ENCODE measurements at regions not wholly inside any gene's neighbourhood (a gene's known extent, or its start where the extent isn't known, plus 50 kb on each side); places are given as distances from the start of the nearest gene placed in this dataset.

GRCh38 chr6:14832427-14832826 is 413.4 kb upstream of the JARID2 start:
- no peak for DNase-seq

- DNase-seq, result no peak
Observed at GRCh38 chr6:14834851-14835530, 410.9 kb upstream of the JARID2 start.

- DNase-seq, result no peak
Observed at GRCh38 chr6:14837435-14837834, 408.4 kb upstream of the JARID2 start.

GRCh38 chr6:14838133-14838583 is 407.7 kb upstream of the JARID2 start:
- no peak for DNase-seq

- DNase-seq, result no peak
Observed at GRCh38 chr6:14841901-14842421, 403.9 kb upstream of the JARID2 start.

GRCh38 chr6:14844411-14844810 is 401.5 kb upstream of the JARID2 start:
- no peak for DNase-seq

- no peak for DNase-seq
Observed at GRCh38 chr6:14848019-14848418, 397.9 kb upstream of the JARID2 start.

- no peak for DNase-seq
Observed at GRCh38 chr6:14849185-14849584, 396.7 kb upstream of the JARID2 start.

- no peak for DNase-seq
Observed at GRCh38 chr6:14851281-14851680, 394.6 kb upstream of the JARID2 start.

GRCh38 chr6:14852375-14852774 is 393.5 kb upstream of the JARID2 start:
- DNase-seq, result no peak

- no peak for DNase-seq
Observed at GRCh38 chr6:14856177-14856576, 389.7 kb upstream of the JARID2 start.

GRCh38 chr6:14857001-14857400 is 388.9 kb upstream of the JARID2 start:
- no peak for DNase-seq

GRCh38 chr6:14857501-14857900 is 388.4 kb upstream of the JARID2 start:
- no peak for DNase-seq

- no peak for DNase-seq
Observed at GRCh38 chr6:14858808-14859207, 387.1 kb upstream of the JARID2 start.

- no peak for DNase-seq
Observed at GRCh38 chr6:14860774-14861173, 385.1 kb upstream of the JARID2 start.

GRCh38 chr6:14861491-14861943 is 384.4 kb upstream of the JARID2 start:
- DNase-seq, result no peak

- no peak for DNase-seq
Observed at GRCh38 chr6:14862845-14863244, 383.0 kb upstream of the JARID2 start.

- DNase-seq, result no peak
Observed at GRCh38 chr6:14863902-14864850, 381.7 kb upstream of the JARID2 start.

GRCh38 chr6:14865531-14866100 is 380.3 kb upstream of the JARID2 start:
- no peak for DNase-seq

- DNase-seq, result no peak
Observed at GRCh38 chr6:14867802-14868201, 378.1 kb upstream of the JARID2 start.

GRCh38 chr6:14871221-14871620 is 374.6 kb upstream of the JARID2 start:
- no peak for DNase-seq

- no peak for DNase-seq
Observed at GRCh38 chr6:14873101-14873500, 372.8 kb upstream of the JARID2 start.

- no peak for DNase-seq
Observed at GRCh38 chr6:14873781-14874441, 372.0 kb upstream of the JARID2 start.

Data from NCI-H187 (cell line).